ENCODE measurements at regions not wholly inside any gene's neighbourhood (a gene's known extent, or its start where the extent isn't known, plus 50 kb on each side); places are given as distances from the start of the nearest gene placed in this dataset.

DNA sequence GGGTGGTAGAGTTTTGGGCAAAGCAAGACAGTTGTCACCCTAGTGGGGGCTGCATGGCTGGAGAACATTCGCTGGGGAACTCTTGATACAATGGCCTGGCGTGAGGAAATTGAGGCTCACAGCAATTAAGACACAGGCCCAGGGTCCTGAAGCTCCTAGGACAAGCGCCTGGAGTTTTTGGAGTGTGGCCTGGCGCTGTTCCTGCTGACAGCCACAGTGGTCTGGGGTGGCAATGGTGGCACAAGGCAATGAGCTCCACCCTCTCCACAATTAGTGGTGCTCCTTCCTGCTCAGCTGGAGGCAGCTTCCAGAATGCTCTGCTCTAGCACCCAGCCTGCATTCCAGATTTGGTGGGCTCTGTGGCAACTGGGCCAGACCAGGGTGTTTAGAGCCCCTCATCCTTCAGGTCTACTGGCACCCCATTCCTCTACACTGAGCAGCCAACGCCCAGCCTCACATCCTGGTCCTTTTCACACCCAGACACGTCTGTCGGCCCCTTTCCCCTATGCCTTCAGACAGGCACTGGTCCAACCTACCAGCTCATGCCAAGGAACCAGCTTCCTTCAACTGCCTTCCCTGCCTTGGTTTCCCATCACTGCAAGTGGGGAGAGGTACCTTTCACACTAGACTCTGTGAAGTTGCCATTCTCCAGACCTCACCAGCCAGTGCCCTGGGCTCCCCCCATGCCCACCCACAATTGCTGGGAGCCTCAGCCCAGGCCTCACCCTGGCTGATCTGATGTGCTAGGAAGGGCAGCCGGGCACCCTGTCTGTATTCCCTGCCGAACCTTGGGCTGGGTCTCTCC, 138.1 kb upstream of the COL5A1 start:
- TF ChIP-seq POLR2A (IDR thresholded peaks at IDR 0.05) (no peak), EP300 (IDR thresholded peaks at IDR 0.05) (no peak)
- TF ChIP-seq, protein P1, sequence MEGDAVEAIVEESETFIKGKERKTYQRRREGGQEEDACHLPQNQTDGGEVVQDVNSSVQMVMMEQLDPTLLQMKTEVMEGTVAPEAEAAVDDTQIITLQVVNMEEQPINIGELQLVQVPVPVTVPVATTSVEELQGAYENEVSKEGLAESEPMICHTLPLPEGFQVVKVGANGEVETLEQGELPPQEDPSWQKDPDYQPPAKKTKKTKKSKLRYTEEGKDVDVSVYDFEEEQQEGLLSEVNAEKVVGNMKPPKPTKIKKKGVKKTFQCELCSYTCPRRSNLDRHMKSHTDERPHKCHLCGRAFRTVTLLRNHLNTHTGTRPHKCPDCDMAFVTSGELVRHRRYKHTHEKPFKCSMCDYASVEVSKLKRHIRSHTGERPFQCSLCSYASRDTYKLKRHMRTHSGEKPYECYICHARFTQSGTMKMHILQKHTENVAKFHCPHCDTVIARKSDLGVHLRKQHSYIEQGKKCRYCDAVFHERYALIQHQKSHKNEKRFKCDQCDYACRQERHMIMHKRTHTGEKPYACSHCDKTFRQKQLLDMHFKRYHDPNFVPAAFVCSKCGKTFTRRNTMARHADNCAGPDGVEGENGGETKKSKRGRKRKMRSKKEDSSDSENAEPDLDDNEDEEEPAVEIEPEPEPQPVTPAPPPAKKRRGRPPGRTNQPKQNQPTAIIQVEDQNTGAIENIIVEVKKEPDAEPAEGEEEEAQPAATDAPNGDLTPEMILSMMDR (IDR thresholded peaks at IDR 0.05): no peak
